Esophagus squamous epithelium (tissue), 5 donors: ENCODE measurements at regions not wholly inside any gene's neighbourhood (a gene's known extent, or its start where the extent isn't known, plus 50 kb on each side); places are given as distances from the start of the nearest gene placed in this dataset.
A peak's percentile ranks its signal among the peaks of the same experiment; 100 is the strongest.
"Not testable (repeated sequence)": the region's sequence is repeated elsewhere in the genome, so short reads cannot be mapped to it uniquely, and the experiment has no call there.

Experiments
- DNase-seq: peaks from one replicate; lab custom pipeline; 2025; lab: John Stamatoyannopoulos, UW
- H3K27ac ChIP-seq, 4 donors: fragments of 200-600 bp; sonication (generic); one replicate each; pipeline ENCODE4 v1.5.1; 2016 to 2019; ENCODE audit warnings: mild to moderate bottlenecking in 1 of 4
- H3K27me3 ChIP-seq, 4 donors: fragments of 200-600 bp; sonication (generic); 1 replicate in 3 of 4; 2 replicates in 1 of 4; pipeline versions ENCODE4 v1.5.1 to v1.6.0; 2017 to 2021; ENCODE audit warnings: antibody characterized with exemption in 1 of 4
- H3K36me3 ChIP-seq, 3 donors: fragments of 200-600 bp; sonication (generic); one replicate each; pipeline ENCODE4 v1.5.1; 2016 to 2019
- H3K4me1 ChIP-seq, 3 donors: fragments of 200-600 bp; sonication (generic); one replicate each; pipeline ENCODE4 v1.5.1; 2017 to 2019
- H3K4me3 ChIP-seq, 4 donors: fragments of 200-600 bp; sonication (generic); 1 replicate in 3 of 4; 2 replicates in 1 of 4; pipeline ENCODE4 v1.5.1; 2016 to 2019; ENCODE audit warnings: mild to moderate bottlenecking in 2 of 4, moderate library complexity in 1 of 4
- H3K9me3 ChIP-seq, 3 donors: fragments of 200-600 bp; sonication (generic); one replicate each; pipeline ENCODE4 v1.5.1; 2016 to 2019
- CTCF ChIP-seq, 6 experiments: fragments of 450-650 bp in 4 of 6; fragments of 200-600 bp in 2 of 6; sonication (generic) in 2 of 6; IDR thresholded peaks; one replicate each; pipeline ENCODE4 v1.5.1; 2016 to 2019; ENCODE audit warnings: antibody characterized with exemption in 6 of 6, mild to moderate bottlenecking in 4 of 6, moderate library complexity in 4 of 6
- POLR2A ChIP-seq, 4 donors: fragments of 450-650 bp; IDR thresholded peaks; one replicate each; pipeline ENCODE4 v1.6.1; 2017; ENCODE audit warnings: antibody characterized with exemption in 4 of 4, mild to moderate bottlenecking in 4 of 4, moderate library complexity in 3 of 4
- WGBS, 2 donors: methylation state at CpG; one replicate each; pipeline ENCODE4 v1.1.5; 2018; 5-methylcytosine and 5-hydroxymethylcytosine counted together
- intact Hi-C: fragments of 100-400 bp; cut with DNase I; formaldehyde crosslinking; loops from one replicate; pipeline ENCODE4 v1.15.0; 2022
- donor health status: DM: yes; HTN: yes; CAD: no.

GRCh38 chr4:56575820-56576429, 70.3 kb downstream of the ARL9 start:
- TF ChIP-seq POLR2A (IDR thresholded peaks at IDR 0.05) (no peak), CTCF (IDR thresholded peaks at IDR 0.05) (peak in 4 of 6 experiments; percentile 43 to 66 (median 58))
- H3K4me3 ChIP-seq: no peak overlapping the region
- WGBS, 2 donors: 10 to 13% methylated on average over 1 of the region's 1 CpG
- H3K36me3 ChIP-seq: no peaks in the 10 kb centered on the region
- no peak overlapping the region for H3K27ac ChIP-seq
- no peak for DNase-seq
- no peaks in the 10 kb centered on the region for H3K4me1 ChIP-seq
- intact Hi-C loops: loop anchor here (10.0 kb wide), 1 partner anchor 219 kb away; no protein-coding TSS in a partner anchor
- H3K27me3 ChIP-seq: no peaks in the 10 kb centered on the region
- no peaks in the 10 kb centered on the region for H3K9me3 ChIP-seq

- H3K4me3 ChIP-seq, H3K27ac ChIP-seq, DNase-seq, intact Hi-C loops, H3K36me3 ChIP-seq, H3K9me3 ChIP-seq, H3K4me1 ChIP-seq: not testable (repeated sequence)
- peaks cover 0 to 18% (median 0%) of the 10 kb centered on the region in 4 donors for H3K27me3 ChIP-seq
- 53 to 92% methylated on average over 6 to 27 of the region's 41 CpGs for WGBS, 2 donors
These were observed 86.8 kb downstream of the ARL9 start for GRCh38 chr4:56592417-56592816.
